Erythroblast (primary cell): ENCODE measurements at regions not wholly inside any gene's neighbourhood (a gene's known extent, or its start where the extent isn't known, plus 50 kb on each side); places are given as distances from the start of the nearest gene placed in this dataset.

Experiments
- GATA1 ChIP-seq: IDR thresholded peaks from 2 replicates; pipeline ENCODE4 v1.6.1; 2011; ENCODE audit warnings: low read depth, mild to moderate bottlenecking, control low read depth, low read length, moderate library complexity
- POLR2A ChIP-seq: IDR thresholded peaks from 2 replicates; pipeline ENCODE4 v1.6.1; 2011; ENCODE audit warnings: mild to moderate bottlenecking, low read length

DNA sequence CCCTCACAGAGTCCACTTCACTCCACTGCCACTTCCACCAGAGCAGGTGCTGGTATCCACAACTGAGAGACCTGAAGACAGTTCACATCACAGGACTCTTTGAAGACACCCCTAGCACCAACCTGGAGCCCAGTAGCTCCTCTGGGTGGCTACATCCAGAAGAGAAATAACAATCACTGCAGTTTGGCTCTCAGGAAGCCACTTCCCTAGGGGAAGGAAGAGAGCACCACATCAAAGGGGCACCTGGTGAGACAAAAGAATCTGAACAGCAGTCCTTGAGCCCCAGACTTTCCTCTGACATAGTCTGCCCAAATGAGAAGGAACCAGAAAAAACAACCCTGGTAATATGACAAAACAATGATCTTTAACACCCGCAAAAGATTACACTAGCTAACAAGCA, 113.2 kb downstream of the TENT5C start:
- TF ChIP-seq POLR2A (no peak), GATA1 (no peak)
